Gastroesophageal sphincter (tissue), 4 donors: ENCODE measurements at regions not wholly inside any gene's neighbourhood (a gene's known extent, or its start where the extent isn't known, plus 50 kb on each side); places are given as distances from the start of the nearest gene placed in this dataset.
"Not testable (repeated sequence)": the region's sequence is repeated elsewhere in the genome, so short reads cannot be mapped to it uniquely, and the experiment has no call there.

Experiments used
- ATAC-seq: fragments of 150-250 bp; one replicate; pipeline ENCODE4 v1.9.1; 2016; ENCODE audit warnings: mild to moderate bottlenecking, moderate library complexity
- H3K27ac ChIP-seq, 4 donors: fragments of 200-600 bp; sonication (generic) in 3 of 4; 1 replicate in 3 of 4; 2 replicates in 1 of 4; pipeline ENCODE4 v1.5.1; 2016 to 2019
- H3K27me3 ChIP-seq: fragments of 200-600 bp; sonication (generic); one replicate; pipeline ENCODE4 v1.5.1; 2019
- H3K36me3 ChIP-seq, 2 donors: fragments of 200-600 bp; sonication (generic); one replicate each; pipeline ENCODE4 v1.5.1; 2019; ENCODE audit warnings: control low read depth in 1 of 2
- H3K4me1 ChIP-seq, 3 donors: fragments of 200-600 bp; sonication (generic); 1 replicate in 2 of 3; 2 replicates in 1 of 3; pipeline ENCODE4 v1.5.1; 2016 to 2019; ENCODE audit warnings: control low read depth in 2 of 3
- H3K4me3 ChIP-seq, 2 donors: fragments of 200-600 bp; sonication (generic); one replicate each; pipeline ENCODE4 v1.5.1; 2019; ENCODE audit warnings: mild to moderate bottlenecking in 1 of 2, moderate library complexity in 1 of 2
- H3K9me3 ChIP-seq, 3 donors: fragments of 200-600 bp; sonication (generic); one replicate each; pipeline ENCODE4 v1.5.1; 2017 to 2019; ENCODE audit warnings: control low read depth in 2 of 3
- EP300 ChIP-seq: sonication (generic); formaldehyde crosslinking; IDR thresholded peaks from one replicate; pipeline ENCODE4 v1.6.1; 2017; ENCODE audit warnings: antibody characterized with exemption, mild to moderate bottlenecking
- POLR2A ChIP-seq, 2 donors: fragments of 450-650 bp; IDR thresholded peaks; one replicate each; pipeline ENCODE4 v1.6.1; 2017; ENCODE audit warnings: antibody characterized with exemption in 2 of 2, mild to moderate bottlenecking in 2 of 2, moderate library complexity in 1 of 2
- POLR2AphosphoS5 ChIP-seq: sonication (generic); formaldehyde crosslinking; IDR thresholded peaks from one replicate; pipeline ENCODE4 v1.6.1; 2017; ENCODE audit warnings: antibody characterized with exemption
- WGBS, 2 donors: methylation state at CpG; one replicate each; pipeline ENCODE4 v1.1.5; 2018; ENCODE audit warnings: low coverage in 1 of 2; 5-methylcytosine and 5-hydroxymethylcytosine counted together
- TF ChIP-seq, protein P1 (sequence below), 4 experiments: fragments of 200-600 bp in 2 of 4; fragments of 450-650 bp in 2 of 4; sonication (generic) in 1 of 4; IDR thresholded peaks; one replicate each; pipeline ENCODE4 v1.5.1; 2017 to 2019; ENCODE audit warnings: antibody characterized with exemption in 4 of 4, mild to moderate bottlenecking in 2 of 4, moderate library complexity in 2 of 4

DNA sequence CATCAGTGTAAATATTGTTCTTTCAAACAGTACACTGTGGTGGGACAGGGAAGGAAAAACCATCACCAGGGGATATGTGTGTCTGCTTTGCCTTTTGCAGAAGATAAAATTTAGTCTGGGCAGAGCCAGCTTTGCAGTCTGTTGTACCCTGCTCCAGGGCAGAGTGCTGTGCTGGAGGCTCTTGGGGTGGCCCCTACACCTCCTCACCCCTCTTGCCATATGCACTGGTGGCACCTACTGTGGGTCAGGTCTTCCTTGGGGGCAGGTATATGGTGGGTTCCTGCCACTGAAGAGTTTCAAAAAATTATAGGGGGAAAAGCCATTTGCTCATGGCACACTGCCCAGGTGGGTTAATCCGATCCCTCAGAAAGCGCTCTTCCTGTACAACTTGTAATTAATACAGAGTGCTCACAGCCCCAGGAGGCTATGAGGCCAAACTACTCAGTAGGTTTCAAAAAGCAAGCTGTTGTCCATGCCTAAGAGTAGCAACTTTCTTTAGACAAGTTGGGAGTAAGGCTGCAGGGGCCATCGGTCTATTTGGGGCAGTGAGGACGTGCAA is 112.7 kb upstream of the BMPER start:
- Histone ChIP-seq H3K4me1 (no peaks in the 10 kb centered on the region), H3K36me3 (no peaks in the 10 kb centered on the region), H3K9me3 (no peaks in the 10 kb centered on the region), H3K27ac (no peak overlapping the region), H3K4me3 (no peak overlapping the region), H3K27me3 (no peaks in the 10 kb centered on the region)
- no peak for ATAC-seq
- WGBS, 2 donors: 93 to 100% methylated on average over 1 to 4 of the region's 4 CpGs
- TF ChIP-seq, protein P1, sequence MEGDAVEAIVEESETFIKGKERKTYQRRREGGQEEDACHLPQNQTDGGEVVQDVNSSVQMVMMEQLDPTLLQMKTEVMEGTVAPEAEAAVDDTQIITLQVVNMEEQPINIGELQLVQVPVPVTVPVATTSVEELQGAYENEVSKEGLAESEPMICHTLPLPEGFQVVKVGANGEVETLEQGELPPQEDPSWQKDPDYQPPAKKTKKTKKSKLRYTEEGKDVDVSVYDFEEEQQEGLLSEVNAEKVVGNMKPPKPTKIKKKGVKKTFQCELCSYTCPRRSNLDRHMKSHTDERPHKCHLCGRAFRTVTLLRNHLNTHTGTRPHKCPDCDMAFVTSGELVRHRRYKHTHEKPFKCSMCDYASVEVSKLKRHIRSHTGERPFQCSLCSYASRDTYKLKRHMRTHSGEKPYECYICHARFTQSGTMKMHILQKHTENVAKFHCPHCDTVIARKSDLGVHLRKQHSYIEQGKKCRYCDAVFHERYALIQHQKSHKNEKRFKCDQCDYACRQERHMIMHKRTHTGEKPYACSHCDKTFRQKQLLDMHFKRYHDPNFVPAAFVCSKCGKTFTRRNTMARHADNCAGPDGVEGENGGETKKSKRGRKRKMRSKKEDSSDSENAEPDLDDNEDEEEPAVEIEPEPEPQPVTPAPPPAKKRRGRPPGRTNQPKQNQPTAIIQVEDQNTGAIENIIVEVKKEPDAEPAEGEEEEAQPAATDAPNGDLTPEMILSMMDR (IDR thresholded peaks at IDR 0.05): no peak
- TF ChIP-seq POLR2AphosphoS5 (no peak), POLR2A (IDR thresholded peaks at IDR 0.05) (no peak), EP300 (no peak)

- TF ChIP-seq POLR2A (IDR thresholded peaks at IDR 0.05) (no peak), EP300 (no peak), POLR2AphosphoS5 (no peak)
- TF ChIP-seq, protein P1 (IDR thresholded peaks at IDR 0.05): no peak
- H3K27ac ChIP-seq: no peak overlapping the region
- 100% methylated on average over 2 of the region's 2 CpGs for WGBS, 2 donors
- no peaks in the 10 kb centered on the region for H3K4me1 ChIP-seq
- no peaks in the 10 kb centered on the region for H3K27me3 ChIP-seq
- no peaks in the 10 kb centered on the region for H3K36me3 ChIP-seq
- H3K4me3 ChIP-seq: no peak overlapping the region
- no peaks in the 10 kb centered on the region for H3K9me3 ChIP-seq
- no peak for ATAC-seq
Observed at GRCh38 chr7:33793616-33794015, 111.7 kb upstream of the BMPER start.

DNA sequence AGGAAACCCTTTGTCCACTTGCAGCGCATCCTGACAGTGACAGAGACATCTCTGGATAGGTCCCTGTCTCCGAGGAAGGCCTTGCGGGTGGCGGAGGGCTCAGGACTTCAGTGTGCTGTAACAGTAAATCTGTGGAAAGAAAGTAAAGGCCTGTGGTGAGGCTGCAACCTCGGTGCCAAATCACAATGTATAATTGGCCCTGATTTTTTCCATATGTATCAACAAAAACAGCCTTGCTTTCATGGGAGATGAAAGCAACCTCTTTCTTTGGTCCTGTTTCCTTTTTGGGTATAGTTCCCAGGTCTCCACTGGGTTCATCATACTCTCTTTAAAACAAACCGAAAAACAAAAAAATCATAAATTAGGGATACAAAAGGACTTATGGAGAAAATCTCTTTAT is 110.9 kb upstream of the BMPER start:
- TF ChIP-seq, protein P1 (IDR thresholded peaks at IDR 0.05): no peak
- no peak for TF ChIP-seq POLR2A (IDR thresholded peaks at IDR 0.05)
- TF ChIP-seq POLR2AphosphoS5: no peak
- no peak for TF ChIP-seq EP300
- 89 to 97% methylated on average over 5 to 6 of the region's 6 CpGs for WGBS, 2 donors

DNA sequence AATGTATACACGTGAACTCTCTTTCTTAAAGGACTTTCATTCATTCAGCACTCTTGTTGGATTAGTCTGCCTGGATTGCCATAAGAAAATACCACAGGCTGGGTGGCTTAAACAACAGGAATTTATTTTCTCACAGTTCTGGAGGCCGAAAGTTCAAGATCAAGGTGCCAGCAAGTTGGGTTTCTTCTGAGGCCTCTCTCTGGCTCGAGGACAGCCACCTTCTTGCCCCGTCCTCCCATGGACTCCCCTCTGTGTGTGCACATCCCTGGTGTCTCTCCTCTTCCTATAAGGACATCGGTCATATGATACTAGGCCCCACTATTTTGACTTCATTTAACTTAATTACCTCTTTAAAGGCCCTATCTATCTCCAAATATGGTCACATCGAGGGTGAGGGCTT is 110.4 kb upstream of the BMPER start:
- H3K4me3 ChIP-seq: no peak overlapping the region
- TF ChIP-seq POLR2AphosphoS5 (no peak), POLR2A (IDR thresholded peaks at IDR 0.05) (no peak), EP300 (no peak)
- TF ChIP-seq, protein P1 (IDR thresholded peaks at IDR 0.05): no peak
- no peak for ATAC-seq

More for the DNA sequence above, 110.9 kb upstream of the BMPER start:
- Histone ChIP-seq H3K4me3 (no peak overlapping the region), H3K9me3 (no peaks in the 10 kb centered on the region), H3K36me3 (no peaks in the 10 kb centered on the region), H3K27me3 (no peaks in the 10 kb centered on the region), H3K27ac (no peak overlapping the region), H3K4me1 (no peaks in the 10 kb centered on the region)
- ATAC-seq: no peak

DNA sequence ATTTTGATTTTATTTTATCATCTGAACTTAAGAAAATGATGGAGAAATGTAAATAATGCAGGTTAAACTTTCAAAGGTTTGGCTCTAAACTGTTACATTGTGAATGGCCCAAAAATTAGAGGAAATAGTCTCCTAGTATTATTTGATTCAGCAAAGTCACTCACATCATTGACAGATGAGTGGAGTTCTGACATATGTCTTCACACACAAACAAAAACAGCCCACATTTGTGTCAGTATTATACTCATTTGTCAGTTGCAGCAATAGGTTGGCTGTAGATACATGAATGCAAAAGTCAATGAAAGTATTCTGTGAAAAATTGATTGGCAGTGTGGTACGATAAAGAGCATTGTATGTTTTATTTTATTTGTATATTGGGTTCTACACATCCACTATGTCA is 108.8 kb upstream of the BMPER start:
- 85 to 100% methylated on average over 1 of the region's 1 CpG for WGBS, 2 donors
- no peak overlapping the region for H3K4me3 ChIP-seq
- H3K27ac ChIP-seq: no peak overlapping the region
- H3K36me3 ChIP-seq: no peaks in the 10 kb centered on the region
- no peaks in the 10 kb centered on the region for H3K27me3 ChIP-seq
- TF ChIP-seq POLR2AphosphoS5 (no peak), POLR2A (IDR thresholded peaks at IDR 0.05) (no peak), EP300 (no peak)
- TF ChIP-seq, protein P1 (IDR thresholded peaks at IDR 0.05): no peak
- H3K4me1 ChIP-seq: no peaks in the 10 kb centered on the region
- ATAC-seq: no peak
- H3K9me3 ChIP-seq: no peaks in the 10 kb centered on the region

More for the DNA sequence above, 110.4 kb upstream of the BMPER start:
- 85 to 97% methylated on average over 2 to 6 of the region's 6 CpGs for WGBS, 2 donors
- no peaks in the 10 kb centered on the region for H3K27me3 ChIP-seq
- no peak overlapping the region for H3K27ac ChIP-seq
- no peaks in the 10 kb centered on the region for H3K9me3 ChIP-seq
- no peaks in the 10 kb centered on the region for H3K36me3 ChIP-seq
- no peaks in the 10 kb centered on the region for H3K4me1 ChIP-seq

GRCh38 chr7:33797512-33797911 is 107.8 kb upstream of the BMPER start:
- WGBS, 2 donors: 93 to 96% methylated on average over 4 to 6 of the region's 6 CpGs
- ATAC-seq, H3K9me3 ChIP-seq, H3K36me3 ChIP-seq, H3K4me3 ChIP-seq, H3K27me3 ChIP-seq, H3K27ac ChIP-seq, H3K4me1 ChIP-seq: not testable (repeated sequence)
